Left ventricle myocardium inferior (tissue), 1 donor: ENCODE measurements at regions not wholly inside any gene's neighbourhood (a gene's known extent, or its start where the extent isn't known, plus 50 kb on each side); places are given as distances from the start of the nearest gene placed in this dataset.
"Not testable (repeated sequence)": the region's sequence is repeated elsewhere in the genome, so short reads cannot be mapped to it uniquely, and the experiment has no call there.

ENCODE experiments used
- DNase-seq: peaks from one replicate; pipeline ENCODE4 v3.0.0-alpha.2; 2020
- H3K27ac ChIP-seq: fragments of 200-600 bp; replicated peaks from 2 replicates; pipeline ENCODE4 v1.8.0; 2021
- H3K27me3 ChIP-seq: fragments of 200-600 bp; 2 replicates; pipeline ENCODE4 v1.8.0; 2021; ENCODE audit warnings: low read depth
- H3K36me3 ChIP-seq: fragments of 200-600 bp; 2 replicates; pipeline ENCODE4 v1.8.0; 2021
- H3K4me1 ChIP-seq: fragments of 200-600 bp; 2 replicates; pipeline ENCODE4 v1.8.0; 2021
- H3K4me3 ChIP-seq: fragments of 200-600 bp; 2 replicates; pipeline ENCODE4 v1.8.0; 2021; ENCODE audit warnings: mild to moderate bottlenecking, moderate library complexity
- H3K9me3 ChIP-seq: fragments of 200-600 bp; replicated peaks from 2 replicates; pipeline ENCODE4 v1.8.0; 2021
- CTCF ChIP-seq: fragments of 200-600 bp; IDR thresholded peaks from 2 replicates; pipeline ENCODE4 v1.8.0; 2021; ENCODE audit warnings: antibody characterized with exemption, mild to moderate bottlenecking, borderline replicate concordance
- intact Hi-C: fragments of 100-400 bp; cut with micrococcal nuclease; formaldehyde crosslinking; loops from one replicate; pipeline ENCODE4 v1.11.0; 2022
- donor health status: DM: no; HTN: yes; CAD: no; lungs with severe emphysema.

DNA sequence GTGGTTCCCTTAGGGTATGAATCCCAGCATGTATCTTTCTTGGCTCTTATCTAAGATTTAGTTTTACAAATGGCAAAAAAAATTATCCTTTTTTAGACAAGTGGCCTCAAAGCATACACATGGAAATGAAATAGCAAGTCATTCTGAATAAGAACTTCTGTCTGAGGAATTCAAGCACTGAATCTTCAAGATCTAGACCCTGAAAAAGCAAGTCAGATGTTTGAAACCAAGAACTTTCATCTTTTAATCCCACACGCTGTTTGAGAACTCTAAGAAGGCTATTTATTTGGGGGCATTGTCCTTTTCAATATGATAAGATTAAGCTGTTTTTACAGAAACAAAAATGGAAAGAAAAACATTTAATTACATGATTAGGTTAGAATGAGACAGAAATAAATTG, 549.2 kb upstream of the CYLC2 start:
- H3K27ac ChIP-seq, result no peak overlapping the region
- no peaks in the 10 kb centered on the region for H3K36me3 ChIP-seq
- H3K4me3 ChIP-seq, result no peak overlapping the region
- H3K4me1 ChIP-seq, result no peaks in the 10 kb centered on the region
- H3K27me3 ChIP-seq, result no peaks in the 10 kb centered on the region
- intact Hi-C loops, result no loop called here
- no peak for TF ChIP-seq CTCF
- DNase-seq, result no peak
- H3K9me3 ChIP-seq, result peaks cover 37% of the 10 kb centered on the region

GRCh38 chr9:102445181-102445747, 549.9 kb upstream of the CYLC2 start:
- no peak overlapping the region for H3K4me3 ChIP-seq
- no peaks in the 10 kb centered on the region for H3K36me3 ChIP-seq
- intact Hi-C loops, result no loop called here
- no peaks in the 10 kb centered on the region for H3K4me1 ChIP-seq
- no peak for TF ChIP-seq CTCF
- no peak overlapping the region for H3K27ac ChIP-seq
- H3K27me3 ChIP-seq, result no peaks in the 10 kb centered on the region
- DNase-seq, result no peak
- H3K9me3 ChIP-seq, result peaks cover 30% of the 10 kb centered on the region

- H3K9me3 ChIP-seq, result peaks cover 4% of the 10 kb centered on the region
- no peak for DNase-seq
- H3K4me1 ChIP-seq, result no peaks in the 10 kb centered on the region
- TF ChIP-seq CTCF, result no peak
- H3K27me3 ChIP-seq, result no peaks in the 10 kb centered on the region
- H3K36me3 ChIP-seq, result no peaks in the 10 kb centered on the region
- intact Hi-C loops, result no loop called here
- no peak overlapping the region for H3K27ac ChIP-seq
- no peak overlapping the region for H3K4me3 ChIP-seq
Measured at GRCh38 chr9:102439583-102439982, 555.5 kb upstream of the CYLC2 start.

GRCh38 chr9:102436599-102436998, 558.5 kb upstream of the CYLC2 start:
- H3K9me3 ChIP-seq, H3K4me1 ChIP-seq, DNase-seq, H3K36me3 ChIP-seq, H3K4me3 ChIP-seq, H3K27ac ChIP-seq, H3K27me3 ChIP-seq, intact Hi-C loops: not testable (repeated sequence)

- DNase-seq, result no peak
- intact Hi-C loops, result no loop called here
- Histone ChIP-seq H3K27ac (no peak overlapping the region), H3K9me3 (peaks cover 4% of the 10 kb centered on the region), H3K4me1 (no peaks in the 10 kb centered on the region), H3K27me3 (no peaks in the 10 kb centered on the region), H3K36me3 (no peaks in the 10 kb centered on the region), H3K4me3 (no peak overlapping the region)
- no peak for TF ChIP-seq CTCF
Measured at GRCh38 chr9:102435427-102435826, 559.7 kb upstream of the CYLC2 start.

GRCh38 chr9:102434545-102434944, 560.6 kb upstream of the CYLC2 start:
- Histone ChIP-seq H3K27me3 (no peaks in the 10 kb centered on the region), H3K36me3 (no peaks in the 10 kb centered on the region), H3K9me3 (peaks cover 4% of the 10 kb centered on the region), H3K27ac (no peak overlapping the region), H3K4me1 (no peaks in the 10 kb centered on the region), H3K4me3 (no peak overlapping the region)
- DNase-seq, result no peak
- no peak for TF ChIP-seq CTCF
- intact Hi-C loops, result no loop called here
